ENCODE measurements at regions not wholly inside any gene's neighbourhood (a gene's known extent, or its start where the extent isn't known, plus 50 kb on each side); places are given as distances from the start of the nearest gene placed in this dataset.
A peak's percentile ranks its signal among the peaks of the same experiment; 100 is the strongest.

- WGBS, 2 donors (ENCODE audit: extremely low coverage in 2 of 2, insufficient read length in 2 of 2, insufficient replicate concordance in 1 of 2), result no CpG with 5 or more reads among the region's 12 CpGs
- DNase-seq (ENCODE audit: low spot score), result peak; percentile 2
Measured at GRCh38 chr4:180860089-180860720, 1383.0 kb upstream of the TENM3 start.

DNA sequence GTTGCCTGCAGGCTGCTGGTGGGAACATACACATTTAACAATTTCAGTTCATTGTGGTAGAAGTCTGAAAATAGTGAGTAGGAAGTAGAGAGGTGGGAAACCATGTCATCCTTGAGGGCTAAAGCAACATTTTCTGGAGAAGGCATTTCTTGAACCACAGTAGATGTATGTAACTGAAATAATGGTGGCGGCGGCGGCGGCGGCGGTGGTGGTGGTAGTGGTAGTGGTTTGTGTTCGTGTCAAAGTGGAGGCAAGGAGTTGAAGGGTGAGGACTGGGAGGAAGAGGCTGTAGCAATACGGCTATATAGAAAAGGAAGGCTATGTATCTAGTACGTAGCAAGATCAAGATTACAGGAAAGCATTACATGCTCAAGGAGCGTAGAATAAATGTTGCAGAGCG is 1381.6 kb upstream of the TENM3 start:
- Histone ChIP-seq H3K9me3 (replicated peaks in 1 of 2; ENCODE audit: control insufficient read depth in 2 of 2, insufficient read depth in 1 of 2, low read depth in 1 of 2, low read length in 2 of 2) (peaks cover 2 to 9% of the 10 kb centered on the region in 2 donors), H3K27ac (replicated peaks; ENCODE audit: low read length) (no peak overlapping the region), H3K36me3 (replicated peaks in 1 of 2; ENCODE audit: control insufficient read depth in 2 of 2, insufficient read depth in 2 of 2, low read length in 2 of 2) (no peaks in the 10 kb centered on the region), H3K4me3 (ENCODE audit: low read length in 2 of 2) (no peak overlapping the region), H2BK15ac (ENCODE audit: low read length) (no peak overlapping the region), H2AFZ (ENCODE audit: low read length) (no peak overlapping the region), H3K9ac (ENCODE audit: low read depth, low read length, poor library complexity) (no peak overlapping the region), H3K27me3 (ENCODE audit: control insufficient read depth in 3 of 3, insufficient read depth in 3 of 3, low read depth in 1 of 3, low read length in 3 of 3) (no peaks in the 10 kb centered on the region), H3K4me1 (ENCODE audit: control insufficient read depth in 2 of 2, insufficient read depth in 1 of 2, low read depth in 1 of 2, low read length in 2 of 2) (peaks cover 2 to 3% of the 10 kb centered on the region in 2 donors), H3K18ac (ENCODE audit: low read length) (no peak overlapping the region), H2BK120ac (ENCODE audit: low read depth, low read length) (no peak overlapping the region), H3K23ac (ENCODE audit: low read depth, low read length, poor library complexity) (no peak overlapping the region), H2BK12ac (ENCODE audit: low read length) (no peak overlapping the region), H2BK5ac (ENCODE audit: low read length) (no peak overlapping the region), H3K4me2 (ENCODE audit: insufficient read depth, low read length, poor library complexity, severe bottlenecking) (no peak overlapping the region), H3K79me1 (ENCODE audit: low read depth, low read length) (no peaks in the 10 kb centered on the region), H3K14ac (ENCODE audit: low read length) (no peak overlapping the region), H3K4ac (ENCODE audit: low read length) (no peak overlapping the region), H2AK5ac (ENCODE audit: low read depth, low read length) (no peak overlapping the region), H4K91ac (ENCODE audit: low read depth, low read length, poor library complexity) (no peak overlapping the region), H4K8ac (ENCODE audit: low read depth, low read length) (no peak overlapping the region)
- DNase-seq (ENCODE audit: low spot score), result no peak
- no CpG with 5 or more reads among the region's 11 CpGs for WGBS, 2 donors (ENCODE audit: extremely low coverage in 2 of 2, insufficient read length in 2 of 2, insufficient replicate concordance in 1 of 2)

More at GRCh38 chr4:180860089-180860720, 1383.0 kb upstream of the TENM3 start:
- Histone ChIP-seq H3K36me3 (replicated peaks in 1 of 2; ENCODE audit: control insufficient read depth in 2 of 2, insufficient read depth in 2 of 2, low read length in 2 of 2) (no peaks in the 10 kb centered on the region), H3K27ac (replicated peaks; ENCODE audit: low read length) (no peak overlapping the region), H2BK5ac (ENCODE audit: low read length) (no peak overlapping the region), H2AFZ (ENCODE audit: low read length) (peak overlapping the region; percentile 13), H3K79me1 (ENCODE audit: low read depth, low read length) (no peaks in the 10 kb centered on the region), H3K9ac (ENCODE audit: low read depth, low read length, poor library complexity) (no peak overlapping the region), H4K8ac (ENCODE audit: low read depth, low read length) (no peak overlapping the region), H3K4ac (ENCODE audit: low read length) (no peak overlapping the region), H3K4me2 (ENCODE audit: insufficient read depth, low read length, poor library complexity, severe bottlenecking) (no peak overlapping the region), H3K14ac (ENCODE audit: low read length) (no peak overlapping the region), H2AK5ac (ENCODE audit: low read depth, low read length) (no peak overlapping the region), H2BK120ac (ENCODE audit: low read depth, low read length) (no peak overlapping the region), H2BK15ac (ENCODE audit: low read length) (no peak overlapping the region), H3K9me3 (replicated peaks in 1 of 2; ENCODE audit: control insufficient read depth in 2 of 2, insufficient read depth in 1 of 2, low read depth in 1 of 2, low read length in 2 of 2) (no peaks in the 10 kb centered on the region), H3K18ac (ENCODE audit: low read length) (peak overlapping the region; percentile 51), H3K23ac (ENCODE audit: low read depth, low read length, poor library complexity) (no peak overlapping the region), H4K91ac (ENCODE audit: low read depth, low read length, poor library complexity) (no peak overlapping the region), H2BK12ac (ENCODE audit: low read length) (no peak overlapping the region), H3K4me1 (ENCODE audit: control insufficient read depth in 2 of 2, insufficient read depth in 1 of 2, low read depth in 1 of 2, low read length in 2 of 2) (peaks cover 2 to 3% of the 10 kb centered on the region in 2 donors), H3K4me3 (ENCODE audit: low read length in 2 of 2) (no peak overlapping the region), H3K27me3 (ENCODE audit: control insufficient read depth in 3 of 3, insufficient read depth in 3 of 3, low read depth in 1 of 3, low read length in 3 of 3) (no peaks in the 10 kb centered on the region)

DNA sequence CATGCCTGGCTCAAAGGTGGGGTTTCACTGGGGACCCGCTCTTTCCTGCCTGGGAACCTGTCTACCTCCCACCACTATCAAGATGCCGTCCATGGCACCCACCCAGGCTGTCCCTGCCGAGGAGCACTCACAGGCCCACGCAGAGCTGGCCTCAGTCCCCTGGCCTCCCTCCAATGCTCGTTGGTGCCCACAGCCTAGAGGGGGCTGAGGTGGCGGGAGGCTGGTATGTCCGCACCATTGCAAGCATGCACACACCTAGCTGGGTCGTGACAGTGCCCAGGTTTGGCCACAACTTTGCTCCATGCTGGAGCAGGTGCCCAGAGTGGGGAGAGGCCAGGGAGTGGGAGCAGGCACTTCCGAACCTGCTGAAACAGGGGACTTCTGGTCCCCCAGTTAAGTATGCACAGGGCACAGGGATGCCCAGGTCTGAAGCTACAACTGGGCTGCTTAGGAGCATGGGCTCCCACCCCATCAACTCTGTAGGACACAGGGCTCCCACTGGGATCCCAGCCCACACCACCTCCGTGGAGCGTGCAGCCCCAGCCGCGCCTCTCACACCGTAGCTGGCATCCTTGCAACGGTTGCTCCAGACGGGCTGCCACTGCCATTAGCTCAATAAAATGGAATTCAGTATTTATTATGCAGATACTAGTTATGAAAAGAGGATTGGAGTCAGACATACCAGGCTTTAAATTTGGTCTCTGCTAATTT is 1376.1 kb upstream of the TENM3 start:
- H3K79me1 ChIP-seq (ENCODE audit: low read depth, low read length), result no peaks in the 10 kb centered on the region
- no peak overlapping the region for H3K9ac ChIP-seq (ENCODE audit: low read depth, low read length, poor library complexity)
- no peak for DNase-seq (ENCODE audit: low spot score)
- H3K18ac ChIP-seq (ENCODE audit: low read length), result peak overlapping the region; percentile 27
- peaks cover 4 to 12% of the 10 kb centered on the region in 2 donors for H3K9me3 ChIP-seq (replicated peaks in 1 of 2; ENCODE audit: control insufficient read depth in 2 of 2, insufficient read depth in 1 of 2, low read depth in 1 of 2, low read length in 2 of 2)
- peak overlapping the region in 1 of 2 donors; percentile 49 for H3K4me3 ChIP-seq (ENCODE audit: low read length in 2 of 2)
- no peak overlapping the region for H2BK15ac ChIP-seq (ENCODE audit: low read length)
- no peak overlapping the region for H4K8ac ChIP-seq (ENCODE audit: low read depth, low read length)
- H3K23ac ChIP-seq (ENCODE audit: low read depth, low read length, poor library complexity), result no peak overlapping the region
- H3K36me3 ChIP-seq (replicated peaks in 1 of 2; ENCODE audit: control insufficient read depth in 2 of 2, insufficient read depth in 2 of 2, low read length in 2 of 2), result no peaks in the 10 kb centered on the region
- H2BK5ac ChIP-seq (ENCODE audit: low read length), result peak overlapping the region; percentile 75
- H3K4me2 ChIP-seq (ENCODE audit: insufficient read depth, low read length, poor library complexity, severe bottlenecking), result no peak overlapping the region
- H3K27ac ChIP-seq (replicated peaks; ENCODE audit: low read length), result no peak overlapping the region
- no peaks in the 10 kb centered on the region for H3K27me3 ChIP-seq (ENCODE audit: control insufficient read depth in 3 of 3, insufficient read depth in 3 of 3, low read depth in 1 of 3, low read length in 3 of 3)
- peak overlapping the region; percentile 88 for H2AK5ac ChIP-seq (ENCODE audit: low read depth, low read length)
- H2AFZ ChIP-seq (ENCODE audit: low read length), result no peak overlapping the region
- no peak overlapping the region for H3K4ac ChIP-seq (ENCODE audit: low read length)
- WGBS, 2 donors (ENCODE audit: extremely low coverage in 2 of 2, insufficient read length in 2 of 2, insufficient replicate concordance in 1 of 2), result no CpG with 5 or more reads among the region's 16 CpGs
- peaks cover 0 to 2% of the 10 kb centered on the region in 2 donors for H3K4me1 ChIP-seq (ENCODE audit: control insufficient read depth in 2 of 2, insufficient read depth in 1 of 2, low read depth in 1 of 2, low read length in 2 of 2)
- H3K14ac ChIP-seq (ENCODE audit: low read length), result no peak overlapping the region
- H2BK12ac ChIP-seq (ENCODE audit: low read length), result no peak overlapping the region
- peak overlapping the region; percentile 87 for H2BK120ac ChIP-seq (ENCODE audit: low read depth, low read length)
- no peak overlapping the region for H4K91ac ChIP-seq (ENCODE audit: low read depth, low read length, poor library complexity)

DNA sequence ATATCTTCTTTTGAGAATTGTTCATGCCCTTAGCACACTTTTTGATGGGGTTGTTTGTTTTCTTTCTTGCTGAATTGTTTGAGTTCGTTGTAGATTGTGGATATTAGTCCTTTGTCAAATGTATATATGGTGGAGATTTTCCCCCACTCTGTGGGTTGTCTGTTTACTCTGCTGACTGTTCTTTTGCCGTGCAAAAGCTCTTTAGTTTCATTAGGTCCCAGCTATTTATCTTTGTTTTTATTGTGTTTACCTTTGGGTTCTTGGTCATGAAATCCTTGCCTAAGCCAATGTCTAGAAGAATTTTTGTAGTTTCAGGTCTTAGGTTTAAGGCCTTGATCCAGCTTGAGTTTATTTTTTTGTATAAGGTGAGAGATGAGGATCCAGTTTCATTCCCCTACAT is 1372.6 kb upstream of the TENM3 start:
- no peak overlapping the region for H3K27ac ChIP-seq (replicated peaks; ENCODE audit: low read length)
- no peak overlapping the region for H2BK15ac ChIP-seq (ENCODE audit: low read length)
- H3K14ac ChIP-seq (ENCODE audit: low read length), result no peak overlapping the region
- no peak overlapping the region for H3K4ac ChIP-seq (ENCODE audit: low read length)
- no peaks in the 10 kb centered on the region for H3K4me1 ChIP-seq (ENCODE audit: control insufficient read depth in 2 of 2, insufficient read depth in 1 of 2, low read depth in 1 of 2, low read length in 2 of 2)
- H3K4me3 ChIP-seq (ENCODE audit: low read length in 2 of 2), result no peak overlapping the region
- no peak overlapping the region for H2BK120ac ChIP-seq (ENCODE audit: low read depth, low read length)
- H4K91ac ChIP-seq (ENCODE audit: low read depth, low read length, poor library complexity), result no peak overlapping the region
- H3K4me2 ChIP-seq (ENCODE audit: insufficient read depth, low read length, poor library complexity, severe bottlenecking), result no peak overlapping the region
- no peak for DNase-seq (ENCODE audit: low spot score)
- no peak overlapping the region for H2BK5ac ChIP-seq (ENCODE audit: low read length)
- no peak overlapping the region for H3K23ac ChIP-seq (ENCODE audit: low read depth, low read length, poor library complexity)
- H3K27me3 ChIP-seq (ENCODE audit: control insufficient read depth in 3 of 3, insufficient read depth in 3 of 3, low read depth in 1 of 3, low read length in 3 of 3), result no peaks in the 10 kb centered on the region
- WGBS, 2 donors (ENCODE audit: extremely low coverage in 2 of 2, insufficient read length in 2 of 2, insufficient replicate concordance in 1 of 2), result no CpG with 5 or more reads among the region's 2 CpGs
- H3K18ac ChIP-seq (ENCODE audit: low read length), result no peak overlapping the region
- peaks cover 4 to 10% of the 10 kb centered on the region in 2 donors for H3K9me3 ChIP-seq (replicated peaks in 1 of 2; ENCODE audit: control insufficient read depth in 2 of 2, insufficient read depth in 1 of 2, low read depth in 1 of 2, low read length in 2 of 2)
- no peak overlapping the region for H4K8ac ChIP-seq (ENCODE audit: low read depth, low read length)
- H2AK5ac ChIP-seq (ENCODE audit: low read depth, low read length), result no peak overlapping the region
- no peak overlapping the region for H3K9ac ChIP-seq (ENCODE audit: low read depth, low read length, poor library complexity)
- no peaks in the 10 kb centered on the region for H3K36me3 ChIP-seq (replicated peaks in 1 of 2; ENCODE audit: control insufficient read depth in 2 of 2, insufficient read depth in 2 of 2, low read length in 2 of 2)
- H2BK12ac ChIP-seq (ENCODE audit: low read length), result no peak overlapping the region
- H3K79me1 ChIP-seq (ENCODE audit: low read depth, low read length), result no peaks in the 10 kb centered on the region
- H2AFZ ChIP-seq (ENCODE audit: low read length), result no peak overlapping the region

All from neuronal stem cell (in vitro differentiated cells).